GM18861 (cell line): ENCODE measurements at regions not wholly inside any gene's neighbourhood (a gene's known extent, or its start where the extent isn't known, plus 50 kb on each side); places are given as distances from the start of the nearest gene placed in this dataset.
"Not testable (repeated sequence)": the region's sequence is repeated elsewhere in the genome, so short reads cannot be mapped to it uniquely, and the experiment has no call there.

ENCODE experiments used
- ATAC-seq: cut with Tn5 transposase; IDR thresholded peaks from one replicate; pipeline ENCODE4 v1.9.1; 2021; ENCODE audit not compliant: unreplicated experiment

DNA sequence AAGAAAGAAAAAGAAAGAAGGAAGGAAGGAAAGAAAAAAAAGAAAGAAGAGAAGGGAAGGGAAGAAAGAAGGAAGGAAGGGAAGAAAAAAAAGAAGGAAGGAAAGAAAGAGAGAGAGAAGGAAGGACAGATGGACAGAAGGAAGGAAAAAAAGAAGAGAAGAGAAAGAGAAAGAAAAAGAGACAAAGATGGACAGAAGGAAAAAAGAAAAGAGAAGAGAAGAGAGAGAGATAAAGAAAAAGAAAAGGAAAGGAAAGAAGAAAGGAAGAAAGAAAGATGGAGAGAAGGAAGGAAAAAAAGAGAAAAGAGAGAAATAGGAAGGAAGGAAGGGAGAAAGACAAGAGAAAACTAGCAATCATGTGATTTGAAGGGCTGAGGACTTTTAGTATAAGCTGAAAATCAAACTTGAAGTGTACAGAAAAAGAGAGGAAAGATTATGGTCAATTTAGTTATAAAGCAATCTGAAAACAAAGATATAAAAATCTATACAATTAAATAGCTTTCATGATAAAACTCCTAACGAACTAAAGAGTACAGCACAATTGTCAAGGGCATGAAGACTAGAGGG is 115.3 kb downstream of the LTN1 start:
- ATAC-seq = no peak

GRCh38 chr21:28875078-28875477 is 117.6 kb downstream of the LTN1 start:
- no peak for ATAC-seq

DNA sequence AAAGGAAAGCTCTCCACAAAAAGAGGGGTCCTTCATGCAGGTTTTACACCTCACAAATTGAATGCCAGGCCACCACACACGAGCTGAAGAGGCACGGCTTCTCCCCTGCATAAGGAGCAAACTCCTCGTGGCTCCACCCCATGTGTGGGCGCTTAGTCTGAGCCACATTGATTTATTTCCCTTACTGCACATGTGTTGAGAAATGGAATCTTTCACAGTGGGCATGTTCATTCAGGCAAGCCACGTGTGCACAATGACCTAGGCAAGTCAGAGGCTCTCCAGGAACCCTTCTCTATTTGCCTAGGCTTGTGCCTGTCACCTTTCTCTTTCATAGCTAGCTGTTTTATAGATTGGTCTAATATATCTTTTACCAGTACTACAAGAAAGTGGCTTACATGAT is 120.5 kb downstream of the LTN1 start:
- ATAC-seq = no peak

- no peak for ATAC-seq
Measured at GRCh38 chr21:28871388-28872010, 121.2 kb downstream of the LTN1 start.

DNA sequence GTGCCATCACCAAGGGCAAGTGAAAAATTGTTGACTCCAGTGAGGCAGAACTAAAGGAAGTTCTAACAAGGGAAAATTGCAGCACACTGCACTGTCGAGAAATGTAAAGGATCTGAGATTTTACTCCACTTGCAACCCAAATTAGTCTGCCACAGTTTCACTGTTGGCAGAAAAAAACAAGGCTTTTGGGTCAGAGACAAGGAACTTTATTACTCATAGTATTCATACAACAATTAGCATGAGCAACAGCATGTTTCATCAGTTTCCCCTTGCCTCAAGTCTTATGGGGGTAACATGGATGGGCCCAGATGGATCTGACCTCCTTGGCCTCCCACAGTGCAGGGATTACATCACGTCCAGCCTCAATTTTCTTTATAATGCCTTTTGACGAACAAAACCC is 125.3 kb downstream of the LTN1 start:
- ATAC-seq = no peak

DNA sequence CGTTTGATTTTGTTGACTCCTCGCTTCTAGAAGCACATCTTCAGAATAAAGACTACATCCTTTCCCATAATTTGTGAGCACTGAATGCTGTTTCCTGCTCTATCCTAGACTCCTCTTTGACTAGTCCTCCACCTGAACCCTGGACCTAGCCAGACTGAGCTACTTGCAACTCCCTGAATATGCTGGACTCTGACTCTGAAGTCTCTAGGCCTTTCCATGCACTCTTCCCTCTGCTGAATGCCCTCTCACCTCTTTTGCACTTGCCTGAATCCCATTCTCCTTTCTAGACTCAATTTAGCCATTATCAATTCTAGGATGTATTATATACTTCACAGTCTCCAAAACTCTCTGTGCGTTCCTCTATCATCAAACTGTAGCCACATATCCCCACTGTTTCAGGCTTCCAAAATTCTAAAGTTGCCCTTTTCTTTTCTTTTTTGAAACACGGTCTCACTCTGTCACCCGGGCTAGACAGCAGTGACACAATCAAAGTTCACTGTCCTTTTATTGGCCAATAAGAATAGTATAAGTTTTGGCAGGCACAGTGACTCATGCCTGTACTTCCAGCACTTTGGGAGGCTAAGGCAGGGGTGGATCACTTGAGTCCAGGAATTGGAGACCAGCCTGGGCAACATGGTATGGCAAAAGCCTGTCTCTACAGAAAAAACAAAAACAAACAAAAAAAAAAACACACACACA is 127.0 kb downstream of the LTN1 start:
- ATAC-seq = no peak

- no peak for ATAC-seq
Measured at GRCh38 chr21:28858424-28858823, 134.3 kb downstream of the LTN1 start.

DNA sequence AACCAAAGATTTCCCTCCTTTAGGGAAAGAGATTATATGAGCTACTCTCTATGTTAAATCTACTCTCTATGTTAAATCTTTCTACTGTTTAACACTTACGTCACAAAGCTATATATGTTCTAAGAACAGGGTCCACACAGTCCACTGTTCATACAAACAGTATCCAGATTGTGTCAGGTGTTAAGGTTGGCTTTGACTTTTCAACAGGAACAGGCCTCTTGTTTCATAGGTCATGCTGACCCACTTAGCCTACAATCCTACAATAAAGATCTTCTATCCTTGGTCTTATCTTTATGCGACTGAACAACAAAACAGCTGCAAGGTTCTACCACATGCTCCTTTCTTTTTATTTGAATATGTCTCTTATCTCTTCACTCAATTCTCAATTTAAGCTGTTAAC is 134.9 kb downstream of the LTN1 start:
- no peak for ATAC-seq

GRCh38 chr21:28856588-28857250 is 136.0 kb downstream of the LTN1 start:
- no peak for ATAC-seq

- no peak for ATAC-seq
Measured at GRCh38 chr21:28852706-28853105, 140.0 kb downstream of the LTN1 start.

GRCh38 chr21:28851645-28852044 is 141.0 kb downstream of the LTN1 start:
- no peak for ATAC-seq

DNA sequence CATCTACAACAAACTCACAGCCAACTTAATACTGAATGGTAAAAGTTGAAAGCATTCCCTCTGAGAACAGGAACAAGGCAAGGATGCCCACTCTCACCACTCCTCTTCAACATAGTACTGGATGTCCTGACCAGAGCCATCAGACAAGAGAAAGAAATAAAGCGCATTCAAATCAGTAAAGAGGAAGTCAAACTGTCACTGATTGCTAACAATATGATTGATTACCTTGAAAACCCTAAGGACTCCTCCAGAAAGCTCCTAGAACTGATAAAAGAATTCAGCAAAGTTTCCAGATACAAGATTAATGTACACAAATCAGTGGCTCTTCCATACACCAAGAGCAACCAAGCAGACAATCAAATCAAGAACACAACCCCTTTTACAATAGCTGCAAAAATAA is 153.4 kb downstream of the LTN1 start:
- ATAC-seq = not testable (repeated sequence)

- ATAC-seq = not testable (repeated sequence)
Measured at GRCh38 chr21:28837426-28837825, 155.3 kb downstream of the LTN1 start.

GRCh38 chr21:28836588-28836987 is 156.1 kb downstream of the LTN1 start:
- not testable (repeated sequence) for ATAC-seq

- no peak for ATAC-seq
Measured at GRCh38 chr21:28834335-28835238, 158.1 kb downstream of the LTN1 start.

- ATAC-seq = no peak
Measured at GRCh38 chr21:28833609-28834008, 159.1 kb downstream of the LTN1 start.

GRCh38 chr21:28833182-28833581 is 159.5 kb downstream of the LTN1 start:
- no peak for ATAC-seq

- ATAC-seq = no peak
Measured at GRCh38 chr21:28832715-28833061, 160.0 kb downstream of the LTN1 start.

DNA sequence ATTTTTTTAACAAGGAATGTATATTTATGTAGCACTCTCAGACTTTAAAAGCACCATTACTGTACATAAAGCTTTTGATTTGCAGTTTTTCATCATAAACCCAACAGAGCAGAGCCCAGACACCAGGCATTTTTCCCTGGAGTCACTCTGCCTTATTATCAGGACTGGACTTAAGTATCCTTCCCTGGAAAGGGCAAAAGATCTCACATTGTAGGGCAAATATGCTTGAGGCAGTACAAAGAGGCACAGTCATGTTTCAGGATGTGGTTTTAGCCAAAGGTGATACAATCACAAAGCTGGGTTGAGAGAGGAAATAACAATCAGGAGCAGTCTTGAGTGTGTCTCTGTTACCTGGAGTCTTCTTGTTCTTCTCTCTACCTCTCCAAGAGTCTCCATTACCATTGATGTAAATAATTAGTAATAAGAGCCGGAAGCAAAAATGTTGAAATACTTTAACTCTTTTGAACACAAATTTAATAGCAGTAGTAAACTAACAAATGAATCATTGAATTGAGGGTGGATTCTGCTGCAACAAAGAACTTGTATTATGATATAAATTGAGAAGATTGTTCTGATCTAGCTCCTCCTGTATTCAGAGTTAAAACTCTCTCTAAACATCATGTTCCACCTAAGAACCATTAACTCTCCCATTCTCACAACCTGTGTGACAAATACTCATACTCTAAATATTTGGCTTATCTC is 160.5 kb downstream of the LTN1 start:
- no peak for ATAC-seq

DNA sequence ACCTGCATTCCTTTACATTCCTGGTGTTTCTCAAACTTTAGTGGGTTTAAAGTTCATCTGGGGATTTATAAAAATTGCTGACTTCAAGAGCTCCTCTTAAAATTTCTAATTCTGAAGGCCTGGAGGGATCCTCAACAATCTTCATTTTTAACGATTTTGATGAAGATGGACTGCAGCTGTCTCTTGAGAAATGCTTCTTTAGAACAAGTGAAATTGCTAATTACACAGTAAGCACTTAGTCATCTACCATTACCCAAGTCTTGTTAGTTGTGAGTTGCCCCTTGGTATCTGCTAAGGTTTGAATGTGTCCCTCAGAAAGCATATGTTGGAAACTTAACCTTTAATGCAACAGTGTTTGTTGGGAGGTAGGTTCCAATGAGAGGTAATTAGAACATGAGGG is 163.7 kb downstream of the LTN1 start:
- no peak for ATAC-seq
